ENCODE measurements at regions not wholly inside any gene's neighbourhood (a gene's known extent, or its start where the extent isn't known, plus 50 kb on each side); places are given as distances from the start of the nearest gene placed in this dataset.

DNA sequence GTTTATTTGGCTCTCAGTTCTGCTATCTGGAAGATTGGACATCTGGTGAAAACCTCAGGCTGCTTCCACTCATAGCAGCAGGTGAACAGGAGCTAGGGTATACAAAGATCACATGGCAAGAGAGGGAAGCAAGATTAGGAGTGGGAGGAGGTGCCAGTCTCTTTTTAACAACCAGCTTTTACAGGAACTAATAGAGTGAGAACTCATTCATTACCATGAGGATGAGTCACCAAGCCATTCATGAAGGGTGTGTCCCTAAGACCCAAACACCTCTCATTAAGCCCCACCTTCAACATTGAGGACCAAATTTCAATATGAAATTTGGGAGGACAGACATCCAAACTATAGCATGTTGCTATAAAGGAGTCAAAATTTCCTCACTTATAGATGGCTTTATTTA lies 85.4 kb upstream of the HCRTR2 start:
- TF ChIP-seq, protein P1, sequence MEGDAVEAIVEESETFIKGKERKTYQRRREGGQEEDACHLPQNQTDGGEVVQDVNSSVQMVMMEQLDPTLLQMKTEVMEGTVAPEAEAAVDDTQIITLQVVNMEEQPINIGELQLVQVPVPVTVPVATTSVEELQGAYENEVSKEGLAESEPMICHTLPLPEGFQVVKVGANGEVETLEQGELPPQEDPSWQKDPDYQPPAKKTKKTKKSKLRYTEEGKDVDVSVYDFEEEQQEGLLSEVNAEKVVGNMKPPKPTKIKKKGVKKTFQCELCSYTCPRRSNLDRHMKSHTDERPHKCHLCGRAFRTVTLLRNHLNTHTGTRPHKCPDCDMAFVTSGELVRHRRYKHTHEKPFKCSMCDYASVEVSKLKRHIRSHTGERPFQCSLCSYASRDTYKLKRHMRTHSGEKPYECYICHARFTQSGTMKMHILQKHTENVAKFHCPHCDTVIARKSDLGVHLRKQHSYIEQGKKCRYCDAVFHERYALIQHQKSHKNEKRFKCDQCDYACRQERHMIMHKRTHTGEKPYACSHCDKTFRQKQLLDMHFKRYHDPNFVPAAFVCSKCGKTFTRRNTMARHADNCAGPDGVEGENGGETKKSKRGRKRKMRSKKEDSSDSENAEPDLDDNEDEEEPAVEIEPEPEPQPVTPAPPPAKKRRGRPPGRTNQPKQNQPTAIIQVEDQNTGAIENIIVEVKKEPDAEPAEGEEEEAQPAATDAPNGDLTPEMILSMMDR (IDR thresholded peaks at IDR 0.05; ENCODE audit: low read depth, low read length) = no peak
- Histone ChIP-seq H3K9me3 (ENCODE audit: severe bottlenecking) (no peaks in the 10 kb centered on the region), H3K27ac (no peak overlapping the region), H3K27me3 (ENCODE audit: insufficient read depth, low read depth, severe bottlenecking) (peaks cover 17% of the 10 kb centered on the region), H3K4me3 (ENCODE audit: low read depth, low read length) (no peak overlapping the region), H3K36me3 (no peaks in the 10 kb centered on the region)
- no peak for DNase-seq

DNA sequence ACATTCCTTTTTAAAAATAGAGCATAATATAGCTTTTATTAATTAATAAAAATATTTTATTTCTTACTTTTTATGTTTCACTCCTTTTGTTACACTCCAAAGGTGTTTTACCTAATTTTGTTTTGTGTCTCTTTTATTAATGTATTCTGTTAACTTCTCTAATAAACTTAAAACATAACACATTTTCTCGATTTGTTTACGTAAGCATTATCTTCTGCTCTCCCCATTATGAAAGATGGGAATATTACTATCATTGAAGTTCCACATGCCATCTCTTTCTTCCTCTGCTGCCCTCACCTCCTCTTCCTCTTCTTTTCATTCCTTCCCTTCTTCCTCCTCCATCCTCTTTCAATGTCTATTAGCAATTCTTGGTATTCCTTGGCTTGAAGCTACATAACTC lies 85.0 kb upstream of the HCRTR2 start:
- Histone ChIP-seq H3K36me3 (no peaks in the 10 kb centered on the region), H3K9me3 (ENCODE audit: severe bottlenecking) (no peaks in the 10 kb centered on the region), H3K4me3 (ENCODE audit: low read depth, low read length) (no peak overlapping the region), H3K27ac (no peak overlapping the region), H3K27me3 (ENCODE audit: insufficient read depth, low read depth, severe bottlenecking) (peaks cover 17% of the 10 kb centered on the region)
- no peak for DNase-seq
- TF ChIP-seq, protein P1 (IDR thresholded peaks at IDR 0.05; ENCODE audit: low read depth, low read length) = no peak

DNA sequence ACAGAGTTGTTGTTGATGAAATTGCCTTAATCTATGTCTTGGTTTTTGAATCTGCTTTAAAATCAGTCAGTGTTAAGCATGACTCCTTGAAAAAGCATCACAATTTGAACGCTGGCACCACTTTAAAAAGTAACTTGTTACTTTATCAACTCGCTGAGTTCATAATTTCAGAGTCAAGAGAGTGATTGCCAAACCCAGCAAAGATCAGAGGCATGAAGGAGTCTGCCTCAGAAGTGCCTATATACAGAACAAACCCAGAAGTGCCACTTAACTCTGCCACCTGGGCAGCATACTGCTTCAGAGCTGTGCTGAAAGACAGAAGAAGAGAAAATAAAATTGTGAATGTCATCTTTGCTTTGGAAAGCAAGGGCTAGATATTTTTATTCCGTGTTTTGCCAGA lies 73.6 kb upstream of the HCRTR2 start:
- no peak overlapping the region for H3K27ac ChIP-seq
- H3K27me3 ChIP-seq (ENCODE audit: insufficient read depth, low read depth, severe bottlenecking) = peaks cover 30% of the 10 kb centered on the region
- no peaks in the 10 kb centered on the region for H3K36me3 ChIP-seq
- no peak for DNase-seq
- TF ChIP-seq, protein P1 (IDR thresholded peaks at IDR 0.05; ENCODE audit: low read depth, low read length) = no peak
- no peak overlapping the region for H3K4me3 ChIP-seq (ENCODE audit: low read depth, low read length)
- no peaks in the 10 kb centered on the region for H3K9me3 ChIP-seq (ENCODE audit: severe bottlenecking)

DNA sequence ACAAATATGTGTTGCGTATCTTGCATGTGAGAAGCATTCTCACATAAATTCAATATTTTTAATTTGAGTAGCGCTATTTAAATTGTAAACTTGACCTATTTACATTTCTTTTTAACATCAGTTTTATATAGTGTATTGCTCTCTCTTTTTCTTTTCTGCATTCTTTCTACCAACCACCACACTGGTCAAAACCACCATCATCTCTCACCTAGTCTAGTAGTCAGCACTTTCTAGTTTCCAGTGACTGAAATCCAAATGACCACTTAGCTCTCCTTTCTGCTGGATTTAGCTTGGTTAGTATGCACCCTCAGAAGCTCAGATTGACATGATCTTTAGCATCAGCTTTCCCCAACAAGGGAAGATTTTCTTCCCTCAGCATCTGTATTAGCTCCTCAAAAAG lies 73.2 kb upstream of the HCRTR2 start:
- H3K36me3 ChIP-seq = no peaks in the 10 kb centered on the region
- no peak overlapping the region for H3K4me3 ChIP-seq (ENCODE audit: low read depth, low read length)
- peaks cover 32% of the 10 kb centered on the region for H3K27me3 ChIP-seq (ENCODE audit: insufficient read depth, low read depth, severe bottlenecking)
- H3K9me3 ChIP-seq (ENCODE audit: severe bottlenecking) = no peaks in the 10 kb centered on the region
- TF ChIP-seq, protein P1 (IDR thresholded peaks at IDR 0.05; ENCODE audit: low read depth, low read length) = no peak
- DNase-seq = no peak
- no peak overlapping the region for H3K27ac ChIP-seq

DNA sequence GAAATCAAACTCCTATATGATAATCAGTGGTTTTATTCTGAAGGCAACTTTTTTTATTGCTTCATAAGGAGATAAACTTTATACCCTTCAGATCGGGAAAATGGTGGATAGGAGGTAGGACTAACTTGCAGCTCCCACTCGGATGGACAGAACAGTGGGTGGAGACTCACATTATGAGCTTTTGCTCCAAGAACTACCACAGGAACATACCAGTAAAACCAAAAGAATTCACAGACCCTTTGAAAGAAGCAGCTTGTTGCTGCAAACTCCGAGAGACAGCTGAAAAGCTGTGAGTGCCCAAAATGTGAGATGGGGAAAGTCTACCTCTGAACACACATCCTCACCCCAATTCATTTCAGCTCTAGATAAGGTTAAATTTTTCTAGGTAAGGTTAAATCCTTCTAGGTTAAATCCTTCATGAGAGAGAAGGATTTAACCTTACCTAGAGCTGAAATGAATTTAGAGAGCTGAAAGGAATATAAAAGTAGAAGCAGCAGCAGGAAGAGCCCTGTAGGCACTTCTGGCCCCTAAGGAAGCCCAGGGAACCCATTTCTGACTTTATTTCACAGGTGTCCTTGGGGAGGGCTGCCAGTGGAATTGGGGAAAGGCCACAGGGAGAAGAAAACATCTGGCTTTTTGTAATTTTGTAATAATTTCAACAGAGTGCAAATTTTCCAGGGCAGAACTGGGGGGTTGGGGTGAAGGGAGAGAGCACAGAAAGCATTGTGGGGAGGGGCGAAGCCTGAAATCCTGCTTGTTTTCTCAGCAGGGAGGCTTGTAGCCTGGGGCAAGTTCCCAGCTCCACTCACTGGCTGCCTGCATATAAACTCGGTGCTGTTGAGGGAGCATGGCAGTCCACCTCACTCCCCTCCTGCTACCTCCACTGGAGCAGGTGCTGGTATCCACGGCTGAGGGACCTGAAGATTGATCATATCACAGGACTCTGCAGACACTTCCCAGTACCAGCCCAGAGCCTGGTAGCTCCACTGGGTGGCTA lies 65.9 kb upstream of the HCRTR2 start:
- Histone ChIP-seq H3K27ac (no peak overlapping the region), H3K4me3 (ENCODE audit: low read depth, low read length) (no peak overlapping the region), H3K27me3 (ENCODE audit: insufficient read depth, low read depth, severe bottlenecking) (peaks cover 5% of the 10 kb centered on the region), H3K36me3 (no peaks in the 10 kb centered on the region), H3K9me3 (ENCODE audit: severe bottlenecking) (no peaks in the 10 kb centered on the region)
- TF ChIP-seq, protein P1 (IDR thresholded peaks at IDR 0.05; ENCODE audit: low read depth, low read length) = no peak
- DNase-seq = no peak
